ENCODE measurements at regions not wholly inside any gene's neighbourhood (a gene's known extent, or its start where the extent isn't known, plus 50 kb on each side); places are given as distances from the start of the nearest gene placed in this dataset.

- Histone ChIP-seq H3K27me3 (ENCODE audit: control insufficient read depth, insufficient read depth, low read length) (peaks cover 3% of the 10 kb centered on the region), H3K4me2 (ENCODE audit: extremely low read depth, insufficient read depth, low read length) (no peak overlapping the region), H3K9ac (ENCODE audit: insufficient read depth, low read length) (no peak overlapping the region), H4K20me1 (ENCODE audit: control insufficient read depth, extremely low read depth, insufficient read depth, low read length) (no peaks in the 10 kb centered on the region), H3K9me3 (ENCODE audit: control insufficient read depth, insufficient read depth, low read depth, low read length) (no peaks in the 10 kb centered on the region), H3K79me2 (ENCODE audit: control insufficient read depth, insufficient read depth, low read length) (no peaks in the 10 kb centered on the region), H2AFZ (ENCODE audit: low read length) (no peak overlapping the region), H3K27ac (ENCODE audit: insufficient read depth, low read length) (no peak overlapping the region), H3K36me3 (ENCODE audit: control insufficient read depth, insufficient read depth, low read length) (no peaks in the 10 kb centered on the region), H3K4me1 (ENCODE audit: control insufficient read depth, extremely low read depth, insufficient read depth, low read length) (no peaks in the 10 kb centered on the region), H3K4me3 (replicated peaks in 1 of 4; ENCODE audit: control extremely low read depth in 1 of 4, insufficient read depth in 1 of 4, low read depth in 3 of 4, low read length in 4 of 4) (no peak overlapping the region)
- TF ChIP-seq EZH2 (IDR thresholded peaks at IDR 0.05; ENCODE audit: low read length, missing control alignments) (no peak), CTCF (conservative IDR thresholded peaks at IDR 0.05 in 1 of 2, IDR thresholded peaks at IDR 0.05 in 1 of 2; ENCODE audit: low read depth in 1 of 2, low read length in 2 of 2) (no peak)
- DNase-seq (ENCODE audit: low read depth in 2 of 2) = no peak
Observed at GRCh38 chr2:133947057-133947456, 306.8 kb upstream of the MGAT5 start.

- TF ChIP-seq EZH2 (IDR thresholded peaks at IDR 0.05; ENCODE audit: low read length, missing control alignments) (no peak), CTCF (conservative IDR thresholded peaks at IDR 0.05 in 1 of 2, IDR thresholded peaks at IDR 0.05 in 1 of 2; ENCODE audit: low read depth in 1 of 2, low read length in 2 of 2) (no peak)
- Histone ChIP-seq H3K4me3 (replicated peaks in 1 of 4; ENCODE audit: control extremely low read depth in 1 of 4, insufficient read depth in 1 of 4, low read depth in 3 of 4, low read length in 4 of 4) (no peak overlapping the region), H4K20me1 (ENCODE audit: control insufficient read depth, extremely low read depth, insufficient read depth, low read length) (no peaks in the 10 kb centered on the region), H3K27ac (ENCODE audit: insufficient read depth, low read length) (no peak overlapping the region), H3K4me2 (ENCODE audit: extremely low read depth, insufficient read depth, low read length) (no peak overlapping the region), H3K36me3 (ENCODE audit: control insufficient read depth, insufficient read depth, low read length) (no peaks in the 10 kb centered on the region), H3K4me1 (ENCODE audit: control insufficient read depth, extremely low read depth, insufficient read depth, low read length) (no peaks in the 10 kb centered on the region), H2AFZ (ENCODE audit: low read length) (no peak overlapping the region), H3K9me3 (ENCODE audit: control insufficient read depth, insufficient read depth, low read depth, low read length) (no peaks in the 10 kb centered on the region), H3K79me2 (ENCODE audit: control insufficient read depth, insufficient read depth, low read length) (no peaks in the 10 kb centered on the region), H3K27me3 (ENCODE audit: control insufficient read depth, insufficient read depth, low read length) (peaks cover 3% of the 10 kb centered on the region), H3K9ac (ENCODE audit: insufficient read depth, low read length) (no peak overlapping the region)
- no peak for DNase-seq (ENCODE audit: low read depth in 2 of 2)
Observed at GRCh38 chr2:133948610-133949290, 305.1 kb upstream of the MGAT5 start.

GRCh38 chr2:133949595-133949994 lies 304.3 kb upstream of the MGAT5 start:
- no peak overlapping the region for H3K27ac ChIP-seq (ENCODE audit: insufficient read depth, low read length)
- peaks cover 3% of the 10 kb centered on the region for H3K27me3 ChIP-seq (ENCODE audit: control insufficient read depth, insufficient read depth, low read length)
- no peaks in the 10 kb centered on the region for H3K79me2 ChIP-seq (ENCODE audit: control insufficient read depth, insufficient read depth, low read length)
- no peak overlapping the region for H3K4me3 ChIP-seq (replicated peaks in 1 of 4; ENCODE audit: control extremely low read depth in 1 of 4, insufficient read depth in 1 of 4, low read depth in 3 of 4, low read length in 4 of 4)
- H3K4me2 ChIP-seq (ENCODE audit: extremely low read depth, insufficient read depth, low read length) = no peak overlapping the region
- TF ChIP-seq CTCF (conservative IDR thresholded peaks at IDR 0.05 in 1 of 2, IDR thresholded peaks at IDR 0.05 in 1 of 2; ENCODE audit: low read depth in 1 of 2, low read length in 2 of 2) = no peak
- TF ChIP-seq EZH2 (IDR thresholded peaks at IDR 0.05; ENCODE audit: low read length, missing control alignments) = no peak
- no peak overlapping the region for H2AFZ ChIP-seq (ENCODE audit: low read length)
- H4K20me1 ChIP-seq (ENCODE audit: control insufficient read depth, extremely low read depth, insufficient read depth, low read length) = no peaks in the 10 kb centered on the region
- DNase-seq (ENCODE audit: low read depth in 2 of 2) = no peak
- H3K9me3 ChIP-seq (ENCODE audit: control insufficient read depth, insufficient read depth, low read depth, low read length) = no peaks in the 10 kb centered on the region
- no peak overlapping the region for H3K9ac ChIP-seq (ENCODE audit: insufficient read depth, low read length)
- H3K36me3 ChIP-seq (ENCODE audit: control insufficient read depth, insufficient read depth, low read length) = no peaks in the 10 kb centered on the region
- H3K4me1 ChIP-seq (ENCODE audit: control insufficient read depth, extremely low read depth, insufficient read depth, low read length) = no peaks in the 10 kb centered on the region
